ENCODE measurements at regions not wholly inside any gene's neighbourhood (a gene's known extent, or its start where the extent isn't known, plus 50 kb on each side); places are given as distances from the start of the nearest gene placed in this dataset.

DNA sequence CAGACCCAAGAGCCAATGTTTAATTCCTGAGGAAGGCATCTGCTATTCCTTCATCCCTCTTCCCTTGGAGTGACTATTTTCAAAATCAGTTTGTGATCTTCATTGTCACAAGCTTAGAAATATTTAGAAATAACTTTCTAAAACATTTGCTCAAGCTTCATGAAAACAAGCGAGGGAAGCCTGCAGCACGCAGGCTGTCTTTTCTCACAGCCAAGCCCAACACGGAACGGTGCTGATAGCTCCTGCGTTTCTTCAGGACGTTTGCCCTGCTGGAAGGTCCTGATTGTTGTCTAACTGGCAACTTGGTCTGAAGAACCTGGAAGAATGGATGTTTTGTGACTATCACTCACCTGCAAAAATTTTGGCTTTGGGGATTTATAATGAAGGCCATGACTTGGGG is 152.5 kb downstream of the FGF9 start:
- DNase-seq, result no peak

DNA sequence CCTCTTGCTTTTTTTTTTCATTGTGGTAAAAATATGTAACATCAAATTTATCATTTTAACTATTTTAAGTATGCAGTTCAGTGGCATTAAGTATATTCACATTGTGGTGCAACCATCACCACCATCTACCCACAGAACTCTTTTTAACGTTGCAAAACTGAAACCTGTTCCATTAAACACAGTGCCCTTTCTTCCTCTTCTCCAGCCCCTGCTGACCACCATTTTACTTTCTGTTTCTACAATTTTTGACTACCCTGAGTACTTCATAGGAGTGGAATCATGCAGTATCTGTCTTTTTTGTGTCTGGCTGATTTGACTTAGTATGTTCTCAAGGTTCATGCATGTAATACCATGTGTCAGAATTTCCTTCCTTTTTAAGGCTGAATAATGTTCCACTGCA is 153.1 kb downstream of the FGF9 start:
- DNase-seq, result no peak

- DNase-seq, result no peak
Measured at GRCh38 chr13:21825186-21825585, 154.3 kb downstream of the FGF9 start.

DNA sequence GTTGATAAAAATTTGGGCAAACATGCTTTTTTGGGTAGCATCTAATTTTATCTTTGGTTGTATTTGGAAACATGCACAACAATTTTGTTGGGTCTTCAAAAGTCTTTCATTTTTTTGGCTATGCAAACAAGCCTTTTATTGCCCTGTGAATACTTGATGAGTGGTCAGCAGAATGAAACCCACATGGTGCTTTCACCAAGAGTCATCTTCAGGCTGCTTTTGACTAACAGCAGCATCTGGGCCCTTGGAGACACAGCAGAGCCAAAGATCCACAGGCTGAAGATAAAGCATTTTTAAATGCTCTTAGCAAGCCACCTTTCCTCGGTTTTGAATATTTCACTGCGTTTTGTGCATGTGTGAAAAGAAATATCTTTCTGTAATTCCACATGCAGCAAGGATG is 154.9 kb downstream of the FGF9 start:
- DNase-seq, result no peak

GRCh38 chr13:21826214-21827015 is 155.5 kb downstream of the FGF9 start:
- DNase-seq, result no peak

GRCh38 chr13:21831654-21832324 is 160.9 kb downstream of the FGF9 start:
- no peak for DNase-seq

- DNase-seq, result no peak
Measured at GRCh38 chr13:21833921-21834320, 163.0 kb downstream of the FGF9 start.

DNA sequence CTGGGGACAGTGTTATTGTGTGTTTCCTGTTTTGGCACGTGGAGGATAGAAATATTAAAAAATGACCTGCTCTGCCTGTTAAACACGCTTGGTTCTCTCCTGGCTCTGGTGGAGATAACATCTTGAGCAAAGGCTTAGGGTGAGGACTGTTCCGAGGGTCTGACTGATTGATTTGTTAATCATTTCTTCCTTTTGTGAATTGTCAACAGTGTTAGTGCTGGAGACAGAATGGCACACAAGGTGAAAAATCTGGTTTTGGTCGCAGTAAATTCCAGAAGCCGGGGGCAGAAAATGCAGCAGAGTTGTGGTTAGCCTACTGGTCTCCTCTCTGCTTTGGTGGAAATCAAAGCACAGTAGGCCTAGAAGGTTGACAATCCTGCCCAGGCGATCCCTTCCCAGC is 163.6 kb downstream of the FGF9 start:
- DNase-seq, result no peak

DNA sequence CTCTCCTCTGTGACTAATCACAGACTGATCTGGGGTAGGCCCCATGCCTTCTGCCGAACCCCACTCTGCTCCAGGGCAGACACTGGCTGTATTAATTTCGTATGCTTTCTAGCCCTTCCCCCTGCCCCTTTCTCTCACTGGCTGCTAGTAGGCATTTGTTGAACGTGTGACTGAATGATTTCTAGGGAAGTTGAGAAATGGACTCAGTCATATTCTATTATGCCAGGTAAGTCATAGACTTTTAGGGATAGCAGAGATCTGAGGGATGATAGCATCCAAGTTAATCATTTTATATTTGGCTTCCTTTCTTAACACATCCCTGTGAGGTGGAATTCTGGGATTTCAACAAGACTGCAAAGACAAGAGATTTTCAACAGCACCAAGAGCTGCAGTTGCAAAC is 166.4 kb downstream of the FGF9 start:
- DNase-seq, result no peak

- DNase-seq, result no peak
Measured at GRCh38 chr13:21837841-21838551, 167.1 kb downstream of the FGF9 start.

DNA sequence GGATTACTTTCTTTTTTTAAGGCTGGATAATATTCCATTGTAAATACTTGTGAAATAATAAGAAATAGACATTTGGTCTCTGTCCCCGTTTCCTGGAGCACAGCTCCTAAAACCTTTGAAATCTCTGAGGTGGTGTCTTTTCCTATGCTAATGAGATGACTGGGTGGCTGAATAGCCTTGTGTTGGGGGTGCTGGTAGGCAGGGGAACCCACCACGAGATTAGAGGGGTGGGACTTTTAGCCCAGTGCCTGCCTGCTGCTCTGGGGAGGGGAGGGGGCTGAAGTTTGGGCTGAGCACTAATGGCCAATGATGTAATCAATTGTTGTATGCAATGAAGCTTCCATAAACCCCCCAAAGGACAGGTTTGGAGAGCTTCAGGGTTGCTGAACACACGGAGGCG is 175.7 kb downstream of the FGF9 start:
- DNase-seq, result no peak

DNA sequence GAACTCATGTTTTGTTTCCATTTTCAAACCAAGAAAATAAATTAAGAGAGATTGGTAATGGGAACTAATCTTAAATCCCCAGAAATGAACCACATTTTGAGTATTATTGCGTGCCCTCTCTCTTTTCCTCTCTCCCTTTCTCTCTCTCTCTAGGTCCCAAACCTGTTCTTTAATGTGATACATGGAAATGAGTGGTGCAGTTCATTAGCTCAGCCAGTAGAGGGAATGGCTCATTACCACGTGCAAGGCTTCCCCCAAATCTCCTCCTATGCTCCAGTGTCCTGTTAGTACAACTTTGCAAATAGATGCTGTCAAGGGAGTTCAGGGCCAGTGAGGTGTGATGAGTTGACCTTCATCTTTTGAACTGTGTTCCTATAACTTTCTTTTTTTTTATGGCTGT is 178.4 kb downstream of the FGF9 start:
- no peak for DNase-seq

DNA sequence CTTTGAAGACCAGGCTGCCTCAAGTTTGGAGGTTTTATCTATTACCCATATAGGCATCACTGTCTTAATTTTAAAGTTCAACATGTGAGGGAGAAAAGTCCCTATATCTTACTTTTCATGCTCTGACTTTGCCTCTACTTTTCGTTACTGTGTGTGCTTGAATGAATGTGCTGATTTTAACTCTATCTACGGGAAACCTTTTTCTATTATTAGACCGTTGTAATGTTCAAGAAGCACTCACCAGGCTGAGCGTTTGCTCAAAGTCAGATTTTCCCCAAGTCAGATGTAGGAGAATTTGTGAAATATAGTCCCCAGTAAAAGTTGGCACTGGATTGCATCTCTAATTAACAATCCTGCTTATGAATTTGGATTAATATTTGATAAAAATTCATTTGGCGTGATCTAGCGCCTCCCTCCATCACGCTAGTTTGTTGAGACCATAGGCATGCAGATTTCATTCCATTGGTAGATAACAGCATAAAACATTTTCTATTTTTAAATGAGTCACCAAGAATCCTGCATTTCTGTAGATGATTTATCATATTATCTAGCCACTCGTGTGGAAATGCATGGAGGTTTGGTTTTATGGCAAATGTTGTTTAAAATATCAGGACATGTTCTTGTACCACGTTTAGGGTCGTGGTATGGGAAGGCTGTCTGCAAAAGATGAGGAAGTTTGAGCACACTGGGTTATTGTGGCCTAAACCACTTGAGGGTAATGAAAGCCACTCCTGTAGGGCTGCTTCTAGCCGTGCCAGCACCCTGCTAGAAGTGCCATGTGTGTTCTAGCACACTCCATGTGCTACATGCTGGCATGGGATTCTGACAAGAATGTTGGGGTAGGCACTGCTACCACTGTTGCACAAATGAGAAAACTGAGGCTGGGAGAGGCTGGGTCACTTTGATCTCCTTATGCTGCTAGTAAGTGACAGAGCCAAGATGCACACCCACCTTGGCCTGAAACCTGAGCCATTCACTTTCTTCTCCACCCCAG is 179.4 kb downstream of the FGF9 start:
- no peak for DNase-seq

DNA sequence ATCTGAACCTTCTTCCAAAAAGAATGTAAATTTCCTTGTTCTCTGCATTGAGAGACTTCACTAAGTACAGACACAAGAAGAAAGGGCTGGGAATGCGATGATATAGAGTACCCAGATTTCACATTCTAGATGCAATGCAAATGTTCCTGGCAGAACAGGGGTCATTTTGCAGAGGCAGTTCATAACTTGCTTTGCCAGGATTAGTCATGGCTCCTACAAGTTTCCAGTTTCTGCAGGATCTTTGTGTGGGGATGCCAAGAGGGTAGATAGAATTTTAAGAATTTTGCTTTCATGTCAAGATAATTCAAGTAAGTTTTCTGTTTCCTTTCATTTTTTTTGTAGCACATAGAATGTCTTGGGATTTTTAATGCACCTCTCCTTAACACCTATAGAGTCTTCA is 181.2 kb downstream of the FGF9 start:
- no peak for DNase-seq

GRCh38 chr13:21853779-21854178 is 182.9 kb downstream of the FGF9 start:
- no peak for DNase-seq

GRCh38 chr13:21868823-21869222 is 197.9 kb downstream of the FGF9 start:
- DNase-seq, result no peak

GRCh38 chr13:21871382-21871781 is 200.5 kb downstream of the FGF9 start:
- DNase-seq, result no peak

DNA sequence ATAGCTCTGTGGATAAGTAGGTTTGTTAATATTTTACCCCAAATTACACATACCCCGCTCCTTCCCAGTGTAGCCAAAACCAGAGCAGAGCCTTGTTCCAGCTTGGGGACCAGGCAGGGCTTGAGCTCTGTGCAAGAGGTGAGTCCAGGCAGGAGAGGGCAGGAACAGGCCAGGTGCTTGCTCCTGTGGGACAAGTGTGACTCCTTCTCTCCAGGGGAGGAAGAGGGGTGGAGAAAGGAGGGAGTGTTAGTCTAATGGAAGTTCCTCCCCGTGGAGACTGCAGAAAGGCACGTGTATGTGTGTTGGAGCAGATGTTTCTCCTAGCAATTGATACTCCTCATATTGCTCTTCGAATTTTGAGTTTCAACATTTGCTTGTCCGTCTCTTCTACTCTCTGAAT is 201.0 kb downstream of the FGF9 start:
- DNase-seq, result no peak

GRCh38 chr13:21872795-21873194 is 201.9 kb downstream of the FGF9 start:
- DNase-seq, result no peak

DNA sequence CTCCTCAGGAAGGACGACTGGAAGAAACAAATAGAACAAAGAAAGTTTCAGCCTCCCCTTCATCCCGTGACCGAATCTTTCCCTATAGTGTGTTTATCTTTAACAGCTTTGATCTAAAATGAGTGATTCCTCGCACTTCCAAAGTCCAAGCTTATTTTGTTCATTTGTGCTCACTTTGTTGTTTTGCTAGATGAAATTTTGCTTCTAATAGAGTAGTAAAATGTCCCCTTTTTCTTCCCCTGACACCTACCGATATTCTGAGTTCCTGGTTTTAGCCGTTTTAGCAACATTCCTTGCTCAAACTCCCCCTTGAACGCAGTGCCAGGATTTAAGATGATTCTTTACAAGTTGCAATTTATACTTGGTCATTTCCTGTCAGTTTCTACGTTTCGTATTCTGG is 204.2 kb downstream of the FGF9 start:
- DNase-seq, result no peak

DNA sequence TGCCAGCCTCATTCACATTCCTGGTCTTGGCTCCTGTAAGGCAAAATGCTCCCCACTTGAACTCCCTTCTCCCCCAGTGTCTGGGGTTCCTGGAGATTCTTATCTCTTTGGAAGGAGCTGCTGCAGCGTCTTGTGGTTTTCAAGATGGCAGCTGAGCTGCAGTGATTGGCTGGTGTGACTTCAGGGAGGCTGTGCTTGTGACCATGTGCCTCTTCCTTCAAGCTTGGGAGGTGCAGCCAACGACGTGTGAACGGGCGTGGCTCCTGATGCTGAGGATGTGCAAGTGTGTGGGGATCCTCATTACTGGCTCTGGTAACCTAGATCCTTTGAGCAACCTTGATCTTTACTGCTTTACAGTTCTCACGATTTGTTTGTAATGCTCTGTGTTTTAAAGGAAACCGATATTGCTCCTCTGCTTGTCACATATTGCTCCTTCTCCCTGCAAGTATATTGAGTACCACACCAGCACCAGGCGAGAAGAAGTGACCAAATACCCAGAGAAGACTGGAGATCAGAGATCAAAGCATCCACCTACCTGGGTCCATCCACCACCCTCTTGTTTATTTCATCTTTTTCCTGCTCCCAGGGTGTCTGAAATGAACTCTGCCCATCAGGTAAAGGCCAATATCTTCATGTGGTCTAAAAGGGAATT is 208.5 kb downstream of the FGF9 start:
- DNase-seq, result no peak

DNA sequence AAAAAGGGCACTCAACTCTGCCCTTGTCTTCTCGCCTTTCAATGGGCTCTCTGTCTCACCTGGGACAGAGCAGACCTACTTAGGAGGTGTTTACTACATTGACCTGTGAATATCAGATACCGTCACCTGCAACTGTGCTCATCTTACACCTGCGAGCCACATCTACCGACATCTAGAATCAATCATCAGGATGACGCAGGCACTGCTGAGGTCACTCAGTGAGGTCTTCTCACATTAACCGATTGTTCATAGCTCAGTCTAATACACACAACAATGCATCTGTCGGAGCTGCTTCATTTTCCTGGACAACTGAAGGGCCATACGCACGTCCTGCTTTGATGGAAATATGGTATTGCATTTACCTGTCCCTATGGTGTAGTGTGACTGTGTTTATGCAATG is 211.9 kb downstream of the FGF9 start:
- DNase-seq, result no peak
